B cell (primary cell): ENCODE measurements at regions not wholly inside any gene's neighbourhood (a gene's known extent, or its start where the extent isn't known, plus 50 kb on each side); places are given as distances from the start of the nearest gene placed in this dataset.

Experiments used
- EZH2 ChIP-seq: IDR thresholded peaks from 2 replicates; pipeline ENCODE4 v1.6.1; 2012; ENCODE audit warnings: borderline replicate concordance, low read depth, mild to moderate bottlenecking, moderate library complexity, low read length; ENCODE audit not compliant: insufficient read depth, poor library complexity, severe bottlenecking
- TF ChIP-seq, protein P1 (sequence below): fragments of 200-600 bp; IDR thresholded peaks from one replicate; pipeline ENCODE4 v1.8.0; 2022; ENCODE audit warnings: antibody characterized with exemption, mild to moderate bottlenecking

DNA sequence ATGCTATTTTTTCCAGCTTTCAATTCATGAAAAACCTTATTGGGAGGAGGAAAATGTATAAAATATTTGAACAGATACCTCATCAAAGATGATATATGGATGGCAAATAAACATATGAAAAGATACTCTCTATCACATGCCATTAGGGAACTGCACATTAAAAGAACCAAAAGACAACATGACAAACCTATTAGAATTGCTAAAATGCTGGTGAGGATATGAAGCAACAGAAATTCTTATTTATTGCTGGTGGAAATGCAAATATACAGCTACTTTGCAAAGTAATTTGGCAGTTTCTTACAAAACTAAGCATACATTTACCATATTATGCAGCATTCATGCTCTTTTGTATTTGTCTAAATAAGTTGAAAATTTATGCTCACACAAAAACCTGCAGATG is 1783.9 kb upstream of the PCDH20 start:
- TF ChIP-seq, protein P1, sequence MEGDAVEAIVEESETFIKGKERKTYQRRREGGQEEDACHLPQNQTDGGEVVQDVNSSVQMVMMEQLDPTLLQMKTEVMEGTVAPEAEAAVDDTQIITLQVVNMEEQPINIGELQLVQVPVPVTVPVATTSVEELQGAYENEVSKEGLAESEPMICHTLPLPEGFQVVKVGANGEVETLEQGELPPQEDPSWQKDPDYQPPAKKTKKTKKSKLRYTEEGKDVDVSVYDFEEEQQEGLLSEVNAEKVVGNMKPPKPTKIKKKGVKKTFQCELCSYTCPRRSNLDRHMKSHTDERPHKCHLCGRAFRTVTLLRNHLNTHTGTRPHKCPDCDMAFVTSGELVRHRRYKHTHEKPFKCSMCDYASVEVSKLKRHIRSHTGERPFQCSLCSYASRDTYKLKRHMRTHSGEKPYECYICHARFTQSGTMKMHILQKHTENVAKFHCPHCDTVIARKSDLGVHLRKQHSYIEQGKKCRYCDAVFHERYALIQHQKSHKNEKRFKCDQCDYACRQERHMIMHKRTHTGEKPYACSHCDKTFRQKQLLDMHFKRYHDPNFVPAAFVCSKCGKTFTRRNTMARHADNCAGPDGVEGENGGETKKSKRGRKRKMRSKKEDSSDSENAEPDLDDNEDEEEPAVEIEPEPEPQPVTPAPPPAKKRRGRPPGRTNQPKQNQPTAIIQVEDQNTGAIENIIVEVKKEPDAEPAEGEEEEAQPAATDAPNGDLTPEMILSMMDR = no peak
- no peak for TF ChIP-seq EZH2
